ENCODE measurements at regions not wholly inside any gene's neighbourhood (a gene's known extent, or its start where the extent isn't known, plus 50 kb on each side); places are given as distances from the start of the nearest gene placed in this dataset.

GRCh38 chr3:162468791-162469190 is 972.2 kb downstream of the OTOL1 start:
- 0% methylated on average over 2 of the region's 2 CpGs for WGBS (ENCODE audit: low lambda C conversion rate)
- Histone ChIP-seq H3K4me1 (ENCODE audit: insufficient read depth, low read length) (no peaks in the 10 kb centered on the region), H3K79me2 (ENCODE audit: insufficient read depth, low read length) (no peaks in the 10 kb centered on the region), H3K9ac (ENCODE audit: insufficient read depth, low read depth, low read length) (no peak overlapping the region), H4K20me1 (ENCODE audit: insufficient read depth, low read length) (no peaks in the 10 kb centered on the region), H2AFZ (ENCODE audit: low read length) (no peak overlapping the region), H3K9me3 (ENCODE audit: low read length) (no peaks in the 10 kb centered on the region), H3K4me3 (replicated peaks in 1 of 3; ENCODE audit: insufficient read depth in 1 of 3, low read depth in 2 of 3, low read length in 3 of 3) (no peak overlapping the region), H3K36me3 (replicated peaks in 1 of 2; ENCODE audit: control insufficient read depth in 1 of 2, insufficient read depth in 2 of 2, low read length in 2 of 2) (no peaks in the 10 kb centered on the region), H3K4me2 (ENCODE audit: low read depth, low read length) (no peak overlapping the region), H3K27me3 (ENCODE audit: control insufficient read depth in 1 of 2, insufficient read depth in 2 of 2, low read length in 2 of 2) (no peaks in the 10 kb centered on the region), H3K27ac (ENCODE audit: extremely low read length, insufficient read depth, low read length) (no peak overlapping the region)
- no peak for DNase-seq (ENCODE audit: low spot score)
- no peak for ATAC-seq
- FAIRE-seq, result no peak
- no TSS peak for BruUV-seq (replicated peaks)
- ChIA-PET CTCF (ENCODE audit: low intra/inter-chr PET ratio, low total read pairs) (no interaction called here), POLR2A (no interaction called here)
- TF ChIP-seq ARID3A (IDR thresholded peaks at IDR 0.05; ENCODE audit: low read depth, low read length) (no peak), ZNF7 (CRISPR knock-in tag; IDR thresholded peaks at IDR 0.05) (no peak), ETV6 (CRISPR knock-in tag; conservative IDR thresholded peaks at IDR 0.05) (no peak), ISX (CRISPR knock-in tag; conservative IDR thresholded peaks at IDR 0.05) (no peak)
- intact Hi-C loops (cut with micrococcal nuclease; ENCODE audit: unreplicated experiment), result no loop called here
- in situ Hi-C loops (cut with HindIII; ENCODE audit: extremely low pct_ligation_motif_present, low pct_unique_long_range_greater_than_20kb), result no loop called here

GRCh38 chr3:162487138-162487537 is 990.5 kb downstream of the OTOL1 start:
- no peak for TF ChIP-seq SNAPC4 (CRISPR knock-in tag; IDR thresholded peaks at IDR 0.05)
- TF ChIP-seq MAFF (IDR thresholded peaks at IDR 0.05; ENCODE audit: low read depth, low read length), result peak; percentile 97
- TF ChIP-seq NFE2L2 (IDR thresholded peaks at IDR 0.05; ENCODE audit: low read length), result peak; percentile 30; the same call in 1 of the 2 replicates
- peak; percentile 94 to 98 for TF ChIP-seq MAFK (conservative IDR thresholded peaks at IDR 0.05 in 1 of 2, IDR thresholded peaks at IDR 0.05 in 1 of 2; ENCODE audit: low read length in 2 of 2)
- Histone ChIP-seq H3K4me1 (ENCODE audit: insufficient read depth, low read length) (no peaks in the 10 kb centered on the region), H3K9ac (ENCODE audit: insufficient read depth, low read depth, low read length) (no peak overlapping the region), H4K20me1 (ENCODE audit: insufficient read depth, low read length) (no peaks in the 10 kb centered on the region), H3K9me3 (ENCODE audit: low read length) (0 out of 2 replicates have a peak, but pooled peaks cover 5% of the 10 kb centered on the region), H3K79me2 (ENCODE audit: insufficient read depth, low read length) (no peaks in the 10 kb centered on the region), H3K36me3 (replicated peaks in 1 of 2; ENCODE audit: control insufficient read depth in 1 of 2, insufficient read depth in 2 of 2, low read length in 2 of 2) (no peaks in the 10 kb centered on the region), H3K4me3 (replicated peaks in 1 of 3; ENCODE audit: insufficient read depth in 1 of 3, low read depth in 2 of 3, low read length in 3 of 3) (no peak overlapping the region), H2AFZ (ENCODE audit: low read length) (no peak overlapping the region), H3K27ac (ENCODE audit: extremely low read length, insufficient read depth, low read length) (no peak overlapping the region), H3K4me2 (ENCODE audit: low read depth, low read length) (no peak overlapping the region), H3K27me3 (ENCODE audit: control insufficient read depth in 1 of 2, insufficient read depth in 2 of 2, low read length in 2 of 2) (no peaks in the 10 kb centered on the region)
- in situ Hi-C loops (cut with HindIII; ENCODE audit: extremely low pct_ligation_motif_present, low pct_unique_long_range_greater_than_20kb), result no loop called here
- CTCF ChIA-PET (ENCODE audit: low intra/inter-chr PET ratio, low total read pairs), result no interaction called here
- intact Hi-C loops (cut with micrococcal nuclease; ENCODE audit: unreplicated experiment), result no loop called here
- ATAC-seq (no peak), FAIRE-seq (no peak), DNase-seq (ENCODE audit: low spot score) (no peak)
- POLR2A ChIA-PET, result no interaction called here
- WGBS (ENCODE audit: low lambda C conversion rate), result 0% methylated on average over 1 of the region's 1 CpG
- BruUV-seq (replicated peaks), result no TSS peak

Data from HepG2 (cell line).